HFFc6 (cell line): ENCODE measurements at regions not wholly inside any gene's neighbourhood (a gene's known extent, or its start where the extent isn't known, plus 50 kb on each side); places are given as distances from the start of the nearest gene placed in this dataset.

Experiments
- DNase-seq: peaks from one replicate; pipeline ENCODE4 v3.0.0-alpha.2; 2018
- H3K27ac Mint-ChIP-seq: 2 replicates; pipeline ENCODE4 v1.8.0; 2020; ENCODE audit warnings: mild to moderate bottlenecking, mixed read lengths
- H3K27me3 Mint-ChIP-seq: 2 replicates; pipeline ENCODE4 v1.8.0; 2021; ENCODE audit warnings: mild to moderate bottlenecking, moderate library complexity, mixed read lengths; ENCODE audit not compliant: insufficient read depth
- H3K36me3 Mint-ChIP-seq: 2 replicates; pipeline ENCODE4 v1.8.0; 2021; ENCODE audit warnings: low read depth, mixed read lengths
- H3K4me1 Mint-ChIP-seq: 2 replicates; pipeline ENCODE4 v1.8.0; 2020; ENCODE audit warnings: low read depth, mixed read lengths
- H3K4me3 Mint-ChIP-seq: 2 replicates; pipeline ENCODE4 v1.8.0; 2020; ENCODE audit warnings: mild to moderate bottlenecking, moderate library complexity, mixed read lengths
- H3K9me3 Mint-ChIP-seq: 2 replicates; pipeline ENCODE4 v1.8.0; 2020; ENCODE audit warnings: mild to moderate bottlenecking, mixed read lengths
- TF ChIP-seq, protein P1 (sequence below): fragments of 200-600 bp; sonication (generic); IDR thresholded peaks from 2 replicates; pipeline ENCODE4 v1.5.0; 2021; ENCODE audit warnings: antibody characterized with exemption, mild to moderate bottlenecking

DNA sequence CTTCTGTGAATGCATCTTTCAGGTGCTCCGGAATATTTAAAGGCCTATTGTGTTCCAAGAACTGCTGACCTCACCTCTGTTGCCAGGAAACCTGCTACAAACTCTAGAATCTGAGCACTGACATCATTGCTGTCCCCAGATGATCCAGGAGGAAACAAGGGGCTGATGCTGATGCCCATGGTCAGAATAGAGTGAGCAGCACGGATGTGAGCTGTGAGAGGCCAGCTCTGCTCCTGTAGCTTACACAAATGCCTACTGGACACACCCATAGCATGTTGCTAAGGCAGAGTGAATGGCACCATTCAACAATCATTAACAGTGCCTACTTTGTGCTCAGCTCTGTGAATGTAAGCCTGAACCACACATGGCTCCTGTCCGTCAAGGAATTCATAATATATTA lies 276.7 kb upstream of the API5 start:
- Mint-ChIP-seq H3K36me3 (no peaks in the 10 kb centered on the region), H3K4me3 (no peak overlapping the region), H3K27me3 (peaks cover 1% of the 10 kb centered on the region; the same call in 1 of the 2 replicates), H3K9me3 (peaks cover 31% of the 10 kb centered on the region), H3K4me1 (no peaks in the 10 kb centered on the region), H3K27ac (no peak overlapping the region)
- TF ChIP-seq, protein P1, sequence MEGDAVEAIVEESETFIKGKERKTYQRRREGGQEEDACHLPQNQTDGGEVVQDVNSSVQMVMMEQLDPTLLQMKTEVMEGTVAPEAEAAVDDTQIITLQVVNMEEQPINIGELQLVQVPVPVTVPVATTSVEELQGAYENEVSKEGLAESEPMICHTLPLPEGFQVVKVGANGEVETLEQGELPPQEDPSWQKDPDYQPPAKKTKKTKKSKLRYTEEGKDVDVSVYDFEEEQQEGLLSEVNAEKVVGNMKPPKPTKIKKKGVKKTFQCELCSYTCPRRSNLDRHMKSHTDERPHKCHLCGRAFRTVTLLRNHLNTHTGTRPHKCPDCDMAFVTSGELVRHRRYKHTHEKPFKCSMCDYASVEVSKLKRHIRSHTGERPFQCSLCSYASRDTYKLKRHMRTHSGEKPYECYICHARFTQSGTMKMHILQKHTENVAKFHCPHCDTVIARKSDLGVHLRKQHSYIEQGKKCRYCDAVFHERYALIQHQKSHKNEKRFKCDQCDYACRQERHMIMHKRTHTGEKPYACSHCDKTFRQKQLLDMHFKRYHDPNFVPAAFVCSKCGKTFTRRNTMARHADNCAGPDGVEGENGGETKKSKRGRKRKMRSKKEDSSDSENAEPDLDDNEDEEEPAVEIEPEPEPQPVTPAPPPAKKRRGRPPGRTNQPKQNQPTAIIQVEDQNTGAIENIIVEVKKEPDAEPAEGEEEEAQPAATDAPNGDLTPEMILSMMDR, result no peak
- DNase-seq, result no peak

DNA sequence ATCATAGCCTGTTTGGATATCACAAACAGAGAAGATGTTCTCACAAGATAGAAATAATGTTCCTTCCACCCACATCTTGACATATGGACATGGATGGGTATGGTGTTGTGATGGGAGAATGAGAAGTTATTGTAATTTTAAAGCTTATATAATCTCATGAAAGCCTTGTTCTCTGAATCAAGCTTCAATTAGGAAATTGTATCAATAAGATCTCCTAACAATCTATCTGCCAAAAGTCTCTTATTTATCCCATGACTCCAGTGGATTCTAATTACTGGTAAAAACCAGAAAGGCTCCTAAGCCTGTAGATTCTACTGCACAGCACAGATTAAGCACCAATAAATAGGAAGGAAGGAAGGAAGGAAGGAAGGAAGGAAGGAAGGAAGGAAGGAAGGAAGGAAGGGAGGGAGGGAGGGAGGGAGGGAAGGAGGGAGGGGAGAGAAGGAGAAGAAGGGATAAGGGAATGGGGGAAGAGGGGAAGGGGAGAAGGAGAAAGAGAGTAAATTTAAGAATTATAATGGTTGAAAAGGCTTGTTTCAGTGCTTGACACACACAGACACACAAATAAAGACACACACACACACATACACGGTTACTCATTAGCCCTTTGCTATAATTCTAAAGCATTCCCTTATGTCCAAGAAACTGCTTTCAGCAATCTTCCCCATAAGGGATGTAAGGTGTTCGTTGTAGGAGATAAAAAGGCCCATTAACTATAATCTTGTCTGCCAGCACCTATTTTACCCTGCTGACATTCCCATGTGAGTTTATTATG lies 258.0 kb upstream of the API5 start:
- Mint-ChIP-seq H3K4me1 (no peaks in the 10 kb centered on the region), H3K27me3 (no peaks in the 10 kb centered on the region), H3K4me3 (no peak overlapping the region), H3K36me3 (no peaks in the 10 kb centered on the region; the same call in 1 of the 2 replicates), H3K27ac (no peak overlapping the region), H3K9me3 (peaks cover 25% of the 10 kb centered on the region)
- TF ChIP-seq, protein P1, result no peak
- no peak for DNase-seq

DNA sequence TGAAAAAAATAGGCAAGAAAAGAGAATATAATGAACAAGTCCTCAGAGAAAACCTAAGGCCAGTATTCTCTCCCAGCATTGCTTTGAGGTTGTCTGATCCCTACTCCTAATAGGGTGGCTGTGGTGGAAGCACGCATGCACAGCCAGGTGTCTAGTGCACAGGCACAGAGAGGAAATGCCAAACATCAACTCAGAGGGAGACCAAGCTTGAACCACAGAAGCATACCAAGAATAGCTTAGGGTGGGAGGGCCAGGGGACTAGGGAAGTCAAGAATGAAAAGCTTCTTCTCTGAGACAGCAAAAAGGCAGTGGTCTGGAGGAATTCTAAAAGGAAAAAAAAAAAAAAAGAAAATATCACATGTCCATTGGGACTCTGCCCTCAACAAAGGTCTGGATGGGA lies 244.1 kb upstream of the API5 start:
- Mint-ChIP-seq H3K27me3 (no peaks in the 10 kb centered on the region), H3K9me3 (peaks cover 67% of the 10 kb centered on the region), H3K36me3 (0 out of 2 replicates have a peak, but pooled peaks cover 4% of the 10 kb centered on the region), H3K4me1 (no peaks in the 10 kb centered on the region), H3K27ac (no peak overlapping the region), H3K4me3 (no peak overlapping the region)
- DNase-seq, result no peak
- TF ChIP-seq, protein P1, result no peak

DNA sequence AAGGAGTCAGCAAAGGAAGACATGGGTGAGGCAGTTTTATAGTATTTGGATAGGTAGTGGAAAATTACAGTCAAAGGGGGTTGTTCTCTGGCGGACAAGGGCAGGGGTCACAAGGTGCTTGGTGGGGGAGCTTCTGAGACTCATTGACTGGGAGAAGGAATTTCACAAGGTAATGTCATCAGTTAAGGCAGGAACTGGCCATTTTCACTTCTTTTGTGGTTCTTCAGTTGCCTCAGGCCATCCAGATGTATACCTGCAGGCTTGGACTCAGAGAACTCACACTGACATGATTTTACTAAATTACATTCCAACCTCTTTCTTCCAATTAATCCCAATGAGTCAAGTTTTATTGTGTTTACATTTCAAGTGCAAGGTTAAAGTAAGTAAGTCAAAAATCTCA lies 240.5 kb upstream of the API5 start:
- TF ChIP-seq, protein P1, result no peak
- no peak for DNase-seq
- no peaks in the 10 kb centered on the region for H3K27me3 Mint-ChIP-seq
- no peak overlapping the region for H3K4me3 Mint-ChIP-seq
- no peaks in the 10 kb centered on the region for H3K4me1 Mint-ChIP-seq
- H3K27ac Mint-ChIP-seq, result no peak overlapping the region
- H3K36me3 Mint-ChIP-seq, result 0 out of 2 replicates have a peak, but pooled peaks cover 4% of the 10 kb centered on the region
- H3K9me3 Mint-ChIP-seq, result peaks cover 57% of the 10 kb centered on the region

DNA sequence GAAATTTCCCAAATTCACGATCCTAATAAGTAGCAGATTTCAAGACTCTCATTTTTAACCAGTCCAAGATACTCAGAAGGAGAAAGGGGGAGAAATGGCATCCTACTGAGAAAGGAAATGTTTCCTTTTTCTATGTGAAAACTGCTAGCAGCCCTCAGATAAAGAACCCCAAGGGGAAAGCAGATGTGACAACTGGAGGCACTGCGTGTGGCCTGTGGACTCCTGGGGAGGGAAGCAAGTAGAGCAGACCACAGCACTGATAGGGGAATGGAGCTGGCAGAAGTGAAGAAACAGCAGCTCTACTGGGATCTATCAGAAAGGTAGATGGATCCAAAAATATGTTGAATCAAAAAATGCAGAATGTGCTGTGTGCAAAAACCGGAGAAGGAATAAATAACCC lies 239.7 kb upstream of the API5 start:
- H3K27ac Mint-ChIP-seq, result no peak overlapping the region
- no peak for DNase-seq
- no peaks in the 10 kb centered on the region for H3K27me3 Mint-ChIP-seq
- H3K36me3 Mint-ChIP-seq, result 0 out of 2 replicates have a peak, but pooled peaks cover 4% of the 10 kb centered on the region
- peaks cover 60% of the 10 kb centered on the region for H3K9me3 Mint-ChIP-seq
- TF ChIP-seq, protein P1, result no peak
- H3K4me3 Mint-ChIP-seq, result no peak overlapping the region
- no peaks in the 10 kb centered on the region for H3K4me1 Mint-ChIP-seq
